HL-60 (cell line): ENCODE measurements at regions not wholly inside any gene's neighbourhood (a gene's known extent, or its start where the extent isn't known, plus 50 kb on each side); places are given as distances from the start of the nearest gene placed in this dataset.

Source experiments
- SPI1 ChIP-seq: IDR thresholded peaks from 2 replicates; pipeline ENCODE4 v1.6.1; 2012; ENCODE audit warnings: low read depth, mild to moderate bottlenecking, borderline replicate concordance
- TF ChIP-seq, protein P1 (sequence below): IDR thresholded peaks from one replicate; pipeline ENCODE4 v1.5.1; 2011; ENCODE audit warnings: low read length, control low read depth, inconsistent platforms; ENCODE audit not compliant: insufficient read depth

DNA sequence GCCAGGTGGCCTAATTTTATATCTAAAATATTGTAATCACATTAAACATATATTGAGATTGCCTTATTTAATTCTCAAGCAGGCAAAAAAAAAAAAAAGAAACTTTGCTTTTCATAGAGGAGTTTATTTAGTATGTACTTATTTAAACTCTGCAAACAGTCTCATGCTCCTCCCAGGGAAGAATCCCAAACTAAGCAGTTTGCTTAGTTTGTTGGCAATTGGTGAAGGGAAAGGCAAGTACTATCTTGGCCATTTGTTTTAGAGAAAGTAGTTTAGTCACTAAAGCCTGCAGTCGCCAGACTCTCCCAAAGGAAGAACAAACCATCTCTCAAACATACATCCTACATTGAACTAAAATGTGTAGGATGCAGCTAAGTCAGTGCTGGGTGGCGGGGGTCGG lies 226.8 kb downstream of the CDC14C start:
- TF ChIP-seq SPI1 = no peak
- TF ChIP-seq, protein P1, sequence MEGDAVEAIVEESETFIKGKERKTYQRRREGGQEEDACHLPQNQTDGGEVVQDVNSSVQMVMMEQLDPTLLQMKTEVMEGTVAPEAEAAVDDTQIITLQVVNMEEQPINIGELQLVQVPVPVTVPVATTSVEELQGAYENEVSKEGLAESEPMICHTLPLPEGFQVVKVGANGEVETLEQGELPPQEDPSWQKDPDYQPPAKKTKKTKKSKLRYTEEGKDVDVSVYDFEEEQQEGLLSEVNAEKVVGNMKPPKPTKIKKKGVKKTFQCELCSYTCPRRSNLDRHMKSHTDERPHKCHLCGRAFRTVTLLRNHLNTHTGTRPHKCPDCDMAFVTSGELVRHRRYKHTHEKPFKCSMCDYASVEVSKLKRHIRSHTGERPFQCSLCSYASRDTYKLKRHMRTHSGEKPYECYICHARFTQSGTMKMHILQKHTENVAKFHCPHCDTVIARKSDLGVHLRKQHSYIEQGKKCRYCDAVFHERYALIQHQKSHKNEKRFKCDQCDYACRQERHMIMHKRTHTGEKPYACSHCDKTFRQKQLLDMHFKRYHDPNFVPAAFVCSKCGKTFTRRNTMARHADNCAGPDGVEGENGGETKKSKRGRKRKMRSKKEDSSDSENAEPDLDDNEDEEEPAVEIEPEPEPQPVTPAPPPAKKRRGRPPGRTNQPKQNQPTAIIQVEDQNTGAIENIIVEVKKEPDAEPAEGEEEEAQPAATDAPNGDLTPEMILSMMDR = no peak
